GM13977 (cell line): ENCODE measurements at regions not wholly inside any gene's neighbourhood (a gene's known extent, or its start where the extent isn't known, plus 50 kb on each side); places are given as distances from the start of the nearest gene placed in this dataset.

Source experiments
- DNase-seq: peaks from one replicate; pipeline ENCODE4 v3.0.0; 2012; ENCODE audit warnings: low spot score
- in situ Hi-C: fragments of 300-500 bp; cut with MboI; formaldehyde crosslinking; loops from one replicate; pipeline ENCODE4 v1.12.0; 2022; ENCODE audit warnings: low sequenced_read_pairs, low pct_unique_long_range_greater_than_20kb, mixed read lengths, inconsistent platforms; ENCODE audit not compliant: unreplicated experiment
- TF ChIP-seq, protein P1 (sequence below): IDR thresholded peaks from 2 replicates; pipeline ENCODE4 v1.5.1; 2012; ENCODE audit warnings: mild to moderate bottlenecking, control low read depth; ENCODE audit not compliant: insufficient read depth; ENCODE audit errors: extremely low read depth, missing control alignments

DNA sequence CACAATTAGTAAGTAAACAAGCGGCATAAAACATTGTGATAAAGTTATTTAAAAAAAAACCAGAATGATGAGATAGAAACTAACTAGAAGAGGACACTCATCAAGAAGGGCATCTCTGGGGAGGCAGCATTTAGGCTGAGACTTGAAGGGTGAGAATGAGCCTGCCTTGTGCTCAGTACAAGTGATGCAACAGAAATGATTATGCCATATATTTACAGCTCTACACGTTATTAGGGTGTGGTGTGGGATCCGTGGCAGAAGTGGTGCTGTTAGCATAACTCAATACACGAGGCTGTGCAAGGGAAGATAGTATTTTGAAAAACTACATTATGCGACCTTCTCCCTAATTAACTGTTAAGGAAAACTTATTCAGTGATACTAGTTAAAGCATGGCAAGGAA lies 178.5 kb upstream of the ATF7IP start:
- in situ Hi-C loops: no loop called here
- TF ChIP-seq, protein P1, sequence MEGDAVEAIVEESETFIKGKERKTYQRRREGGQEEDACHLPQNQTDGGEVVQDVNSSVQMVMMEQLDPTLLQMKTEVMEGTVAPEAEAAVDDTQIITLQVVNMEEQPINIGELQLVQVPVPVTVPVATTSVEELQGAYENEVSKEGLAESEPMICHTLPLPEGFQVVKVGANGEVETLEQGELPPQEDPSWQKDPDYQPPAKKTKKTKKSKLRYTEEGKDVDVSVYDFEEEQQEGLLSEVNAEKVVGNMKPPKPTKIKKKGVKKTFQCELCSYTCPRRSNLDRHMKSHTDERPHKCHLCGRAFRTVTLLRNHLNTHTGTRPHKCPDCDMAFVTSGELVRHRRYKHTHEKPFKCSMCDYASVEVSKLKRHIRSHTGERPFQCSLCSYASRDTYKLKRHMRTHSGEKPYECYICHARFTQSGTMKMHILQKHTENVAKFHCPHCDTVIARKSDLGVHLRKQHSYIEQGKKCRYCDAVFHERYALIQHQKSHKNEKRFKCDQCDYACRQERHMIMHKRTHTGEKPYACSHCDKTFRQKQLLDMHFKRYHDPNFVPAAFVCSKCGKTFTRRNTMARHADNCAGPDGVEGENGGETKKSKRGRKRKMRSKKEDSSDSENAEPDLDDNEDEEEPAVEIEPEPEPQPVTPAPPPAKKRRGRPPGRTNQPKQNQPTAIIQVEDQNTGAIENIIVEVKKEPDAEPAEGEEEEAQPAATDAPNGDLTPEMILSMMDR: no peak
- no peak for DNase-seq

DNA sequence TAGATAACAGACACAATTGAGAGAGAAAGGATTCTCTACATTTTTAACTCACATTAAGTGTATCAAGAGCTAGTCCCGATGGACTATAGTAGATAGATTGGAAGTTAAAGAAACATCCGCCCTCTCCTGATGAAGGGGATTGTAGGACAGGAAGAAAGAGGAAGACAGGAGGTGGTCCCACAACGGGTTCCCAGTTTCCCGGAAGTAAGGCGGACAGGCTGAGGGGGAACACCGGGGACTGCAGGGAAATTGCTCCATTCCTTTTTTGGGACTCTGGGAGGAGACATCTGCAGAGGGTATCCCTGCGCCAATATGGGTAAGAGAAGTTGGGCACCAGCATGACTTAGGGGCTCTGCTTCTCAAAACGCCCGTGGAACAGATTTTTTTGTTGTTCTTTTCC lies 177.5 kb upstream of the ATF7IP start:
- DNase-seq: no peak
- TF ChIP-seq, protein P1: no peak
- in situ Hi-C loops: no loop called here

DNA sequence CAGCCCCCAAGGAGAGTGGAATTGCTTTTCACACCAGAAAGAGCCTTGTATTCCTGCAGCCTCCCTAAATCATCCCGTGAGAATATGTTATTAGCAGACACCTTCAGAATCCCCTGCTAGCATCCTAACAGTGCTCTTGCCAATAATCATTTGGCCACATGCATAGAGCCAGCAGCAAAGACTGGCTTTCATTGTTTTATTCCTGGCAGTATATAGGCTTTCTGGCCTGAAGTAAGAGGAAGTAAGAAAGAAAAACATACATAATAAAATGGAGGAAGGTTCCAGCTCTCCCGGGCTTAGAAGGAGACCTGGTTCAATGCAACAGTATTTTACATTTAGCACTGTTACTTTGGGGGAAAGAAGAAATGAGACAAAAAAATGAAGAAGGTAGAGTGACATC lies 176.7 kb upstream of the ATF7IP start:
- TF ChIP-seq, protein P1: no peak
- in situ Hi-C loops: no loop called here
- DNase-seq: no peak

DNA sequence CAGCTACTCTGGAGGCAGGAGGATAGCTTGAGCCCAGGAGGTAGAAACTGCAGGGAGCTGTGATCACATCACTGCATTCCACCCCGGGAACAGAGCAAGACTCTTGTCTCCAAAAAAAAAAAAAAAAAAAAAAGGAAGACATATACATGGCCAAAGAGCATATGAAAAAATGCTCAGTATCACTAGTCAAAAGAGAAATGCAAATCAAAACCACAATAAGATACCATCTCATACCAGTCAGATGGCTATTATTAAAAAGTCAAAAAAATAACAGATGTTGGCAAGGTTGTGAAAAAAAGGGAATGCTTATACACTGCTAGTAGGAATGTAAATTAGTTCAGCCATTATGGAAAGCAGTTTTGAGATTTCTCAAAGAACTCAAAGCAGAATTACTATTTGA lies 174.8 kb upstream of the ATF7IP start:
- DNase-seq: no peak
- TF ChIP-seq, protein P1: no peak
- in situ Hi-C loops: no loop called here

DNA sequence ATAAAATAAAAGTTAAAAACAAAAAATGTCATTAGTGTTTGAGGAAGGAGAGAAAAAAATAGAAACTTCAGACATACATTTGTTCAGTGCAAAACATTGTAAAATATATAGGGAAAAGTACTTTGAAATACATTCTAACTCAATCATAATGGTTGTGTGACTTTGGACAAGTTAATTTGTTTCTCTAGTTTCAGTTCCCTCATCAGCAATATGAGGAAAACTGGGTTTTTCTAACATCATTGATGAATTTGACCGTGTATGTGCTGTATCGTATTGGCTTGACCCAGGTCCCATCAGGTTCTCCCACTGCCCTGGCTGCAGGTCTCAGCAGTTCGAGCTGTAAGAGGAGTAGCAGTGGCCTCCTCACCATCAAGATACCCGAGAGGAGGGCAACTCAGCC lies 173.9 kb upstream of the ATF7IP start:
- TF ChIP-seq, protein P1: no peak
- in situ Hi-C loops: no loop called here
- DNase-seq: no peak

DNA sequence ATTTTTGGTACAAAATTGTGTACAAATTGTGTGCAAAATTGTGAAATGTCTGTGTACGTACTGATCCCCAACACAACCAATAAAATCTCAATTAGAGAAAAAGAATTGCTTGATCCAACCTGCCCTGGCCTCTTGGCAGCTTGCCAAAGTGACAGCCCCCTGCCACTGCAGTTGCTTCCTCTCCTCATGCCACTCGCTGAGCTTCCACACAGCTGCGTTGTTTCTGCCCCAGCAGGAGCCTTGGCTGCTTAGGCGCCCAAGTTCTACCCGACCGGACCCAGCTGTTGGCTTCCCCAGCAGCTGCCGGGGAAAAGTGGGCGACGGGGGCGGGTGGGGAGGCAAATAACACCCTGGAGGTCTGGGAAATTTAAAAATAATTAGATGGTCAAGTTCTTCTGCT lies 171.8 kb upstream of the ATF7IP start:
- no peak for DNase-seq
- in situ Hi-C loops: no loop called here
- TF ChIP-seq, protein P1: no peak

DNA sequence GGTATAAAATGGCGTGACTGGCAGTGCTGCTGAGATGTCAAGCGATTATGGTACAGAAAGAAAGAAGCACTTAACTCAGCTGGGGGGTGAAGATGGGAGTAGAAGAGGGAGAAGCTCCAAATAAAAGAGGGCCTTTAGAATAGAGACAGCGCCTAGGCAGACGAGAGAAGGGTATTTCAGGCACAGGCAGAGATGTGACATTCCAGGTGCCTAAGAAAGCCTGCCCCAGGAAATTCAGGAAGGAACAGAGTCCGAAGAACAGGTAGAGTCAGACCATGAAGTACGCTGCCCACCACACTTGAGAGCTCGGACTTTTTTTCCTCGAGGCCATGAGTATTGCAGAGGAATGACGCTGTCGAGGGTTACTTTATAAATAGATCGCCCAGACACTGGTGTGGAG lies 170.9 kb upstream of the ATF7IP start:
- in situ Hi-C loops: no loop called here
- TF ChIP-seq, protein P1: no peak
- DNase-seq: no peak
